ENCODE measurements at regions not wholly inside any gene's neighbourhood (a gene's known extent, or its start where the extent isn't known, plus 50 kb on each side); places are given as distances from the start of the nearest gene placed in this dataset.

GRCh38 chr12:23368590-23368989, 580.9 kb downstream of the SOX5 start:
- TF ChIP-seq CTCF (conservative IDR thresholded peaks at IDR 0.05; ENCODE audit: low read length) (no peak), EZH2phosphoT487 (IDR thresholded peaks at IDR 0.05; ENCODE audit: borderline replicate concordance, low read depth, low read length) (no peak)
- CTCF ChIA-PET (ENCODE audit: unreplicated experiment), result no interaction called here
- no peak for DNase-seq (ENCODE audit: low spot score)
- POLR2A ChIA-PET, result interaction anchor here (1.0 kb wide), 1 partner anchor 15 kb away, joined by 3 read pairs; no protein-coding TSS in a partner anchor
- H3K4me3 ChIP-seq (ENCODE audit: low read depth, low read length, poor library complexity, severe bottlenecking), result no peak overlapping the region
- no peak overlapping the region for H3K27ac ChIP-seq (ENCODE audit: low read depth, low read length, poor library complexity, severe bottlenecking)
- no peak overlapping the region for H3K4me2 ChIP-seq (ENCODE audit: low read length)
- H3K36me3 ChIP-seq (ENCODE audit: insufficient read depth, low read length), result no peaks in the 10 kb centered on the region
- H3K9me2 ChIP-seq (ENCODE audit: insufficient read depth, low read length), result no peaks in the 10 kb centered on the region
- no peaks in the 10 kb centered on the region for H3K79me2 ChIP-seq (ENCODE audit: insufficient read depth, low read depth, low read length)
- intact Hi-C loops (cut with micrococcal nuclease; ENCODE audit: unreplicated experiment), result no loop called here
- H3K4me1 ChIP-seq (ENCODE audit: insufficient read depth, low read length, poor library complexity, severe bottlenecking), result no peaks in the 10 kb centered on the region
- no peaks in the 10 kb centered on the region for H3K9me3 ChIP-seq (ENCODE audit: low read length)
- no peak overlapping the region for H2AFZ ChIP-seq (ENCODE audit: low read length)
- BruUV-seq (replicated peaks), result no TSS peak
- H4K20me1 ChIP-seq (ENCODE audit: insufficient read depth, low read length), result no peaks in the 10 kb centered on the region

- H3K36me3 ChIP-seq (ENCODE audit: insufficient read depth, low read length), result no peaks in the 10 kb centered on the region
- H3K4me2 ChIP-seq (ENCODE audit: low read length), result no peak overlapping the region
- H3K9me3 ChIP-seq (ENCODE audit: low read length), result 0 out of 2 replicates have a peak, but pooled peaks cover 8% of the 10 kb centered on the region
- DNase-seq (ENCODE audit: low spot score), result no peak
- H3K27ac ChIP-seq (ENCODE audit: low read depth, low read length, poor library complexity, severe bottlenecking), result no peak overlapping the region
- TF ChIP-seq EZH2phosphoT487 (IDR thresholded peaks at IDR 0.05; ENCODE audit: borderline replicate concordance, low read depth, low read length) (no peak), CTCF (conservative IDR thresholded peaks at IDR 0.05; ENCODE audit: low read length) (no peak)
- H2AFZ ChIP-seq (ENCODE audit: low read length), result no peak overlapping the region
- no peaks in the 10 kb centered on the region for H4K20me1 ChIP-seq (ENCODE audit: insufficient read depth, low read length)
- H3K79me2 ChIP-seq (ENCODE audit: insufficient read depth, low read depth, low read length), result no peaks in the 10 kb centered on the region
- H3K4me1 ChIP-seq (ENCODE audit: insufficient read depth, low read length, poor library complexity, severe bottlenecking), result no peaks in the 10 kb centered on the region
- no peaks in the 10 kb centered on the region for H3K9me2 ChIP-seq (ENCODE audit: insufficient read depth, low read length)
- ChIA-PET POLR2A (no interaction called here), CTCF (ENCODE audit: unreplicated experiment) (no interaction called here)
- no TSS peak for BruUV-seq (replicated peaks)
- intact Hi-C loops (cut with micrococcal nuclease; ENCODE audit: unreplicated experiment), result no loop called here
- no peak overlapping the region for H3K4me3 ChIP-seq (ENCODE audit: low read depth, low read length, poor library complexity, severe bottlenecking)
Measured at GRCh38 chr12:23375621-23376020, 573.8 kb downstream of the SOX5 start.

- Histone ChIP-seq H3K9me3 (ENCODE audit: low read length) (0 out of 2 replicates have a peak, but pooled peaks cover 8% of the 10 kb centered on the region), H3K4me3 (ENCODE audit: low read depth, low read length, poor library complexity, severe bottlenecking) (no peak overlapping the region), H2AFZ (ENCODE audit: low read length) (no peak overlapping the region), H3K9me2 (ENCODE audit: insufficient read depth, low read length) (no peaks in the 10 kb centered on the region), H3K27ac (ENCODE audit: low read depth, low read length, poor library complexity, severe bottlenecking) (no peak overlapping the region), H3K4me1 (ENCODE audit: insufficient read depth, low read length, poor library complexity, severe bottlenecking) (no peaks in the 10 kb centered on the region), H4K20me1 (ENCODE audit: insufficient read depth, low read length) (no peaks in the 10 kb centered on the region), H3K79me2 (ENCODE audit: insufficient read depth, low read depth, low read length) (no peaks in the 10 kb centered on the region), H3K36me3 (ENCODE audit: insufficient read depth, low read length) (no peaks in the 10 kb centered on the region), H3K4me2 (ENCODE audit: low read length) (no peak overlapping the region)
- ChIA-PET POLR2A (no interaction called here), CTCF (ENCODE audit: unreplicated experiment) (no interaction called here)
- intact Hi-C loops (cut with micrococcal nuclease; ENCODE audit: unreplicated experiment), result no loop called here
- no peak for DNase-seq (ENCODE audit: low spot score)
- TF ChIP-seq EZH2phosphoT487 (IDR thresholded peaks at IDR 0.05; ENCODE audit: borderline replicate concordance, low read depth, low read length) (no peak), CTCF (conservative IDR thresholded peaks at IDR 0.05; ENCODE audit: low read length) (no peak; the same call in 1 of the 2 replicates)
- BruUV-seq (replicated peaks), result no TSS peak
Measured at GRCh38 chr12:23376238-23376637, 573.2 kb downstream of the SOX5 start.
